PC-3 (cell line): ENCODE measurements at regions not wholly inside any gene's neighbourhood (a gene's known extent, or its start where the extent isn't known, plus 50 kb on each side); places are given as distances from the start of the nearest gene placed in this dataset.

Experiments used
- EZH2 ChIP-seq: fragments of 300-600 bp; sonication (generic); IDR thresholded peaks from one replicate; pipeline ENCODE4 v1.6.1; 2017; ENCODE audit warnings: antibody characterized with exemption, mild to moderate bottlenecking, low read length; ENCODE audit not compliant: unreplicated experiment
- EZH2phosphoT487 ChIP-seq: fragments of 300-600 bp; sonication (generic); IDR thresholded peaks from 2 replicates; pipeline ENCODE4 v1.6.1; 2018; ENCODE audit warnings: mild to moderate bottlenecking, antibody characterized with exemption, low read length, borderline replicate concordance
- TF ChIP-seq, protein P1 (sequence below): fragments of 300-600 bp; sonication (generic); conservative IDR thresholded peaks from 2 replicates; pipeline ENCODE4 v1.5.1; 2017; ENCODE audit warnings: antibody characterized with exemption, low read depth, mild to moderate bottlenecking, low read length

- TF ChIP-seq, protein P1, sequence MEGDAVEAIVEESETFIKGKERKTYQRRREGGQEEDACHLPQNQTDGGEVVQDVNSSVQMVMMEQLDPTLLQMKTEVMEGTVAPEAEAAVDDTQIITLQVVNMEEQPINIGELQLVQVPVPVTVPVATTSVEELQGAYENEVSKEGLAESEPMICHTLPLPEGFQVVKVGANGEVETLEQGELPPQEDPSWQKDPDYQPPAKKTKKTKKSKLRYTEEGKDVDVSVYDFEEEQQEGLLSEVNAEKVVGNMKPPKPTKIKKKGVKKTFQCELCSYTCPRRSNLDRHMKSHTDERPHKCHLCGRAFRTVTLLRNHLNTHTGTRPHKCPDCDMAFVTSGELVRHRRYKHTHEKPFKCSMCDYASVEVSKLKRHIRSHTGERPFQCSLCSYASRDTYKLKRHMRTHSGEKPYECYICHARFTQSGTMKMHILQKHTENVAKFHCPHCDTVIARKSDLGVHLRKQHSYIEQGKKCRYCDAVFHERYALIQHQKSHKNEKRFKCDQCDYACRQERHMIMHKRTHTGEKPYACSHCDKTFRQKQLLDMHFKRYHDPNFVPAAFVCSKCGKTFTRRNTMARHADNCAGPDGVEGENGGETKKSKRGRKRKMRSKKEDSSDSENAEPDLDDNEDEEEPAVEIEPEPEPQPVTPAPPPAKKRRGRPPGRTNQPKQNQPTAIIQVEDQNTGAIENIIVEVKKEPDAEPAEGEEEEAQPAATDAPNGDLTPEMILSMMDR, result no peak
- no peak for TF ChIP-seq EZH2
- no peak for TF ChIP-seq EZH2phosphoT487
These were observed 993.5 kb downstream of the SLC6A15 start for GRCh38 chr12:83919081-83919480.
